ENCODE measurements at regions not wholly inside any gene's neighbourhood (a gene's known extent, or its start where the extent isn't known, plus 50 kb on each side); places are given as distances from the start of the nearest gene placed in this dataset.

DNA sequence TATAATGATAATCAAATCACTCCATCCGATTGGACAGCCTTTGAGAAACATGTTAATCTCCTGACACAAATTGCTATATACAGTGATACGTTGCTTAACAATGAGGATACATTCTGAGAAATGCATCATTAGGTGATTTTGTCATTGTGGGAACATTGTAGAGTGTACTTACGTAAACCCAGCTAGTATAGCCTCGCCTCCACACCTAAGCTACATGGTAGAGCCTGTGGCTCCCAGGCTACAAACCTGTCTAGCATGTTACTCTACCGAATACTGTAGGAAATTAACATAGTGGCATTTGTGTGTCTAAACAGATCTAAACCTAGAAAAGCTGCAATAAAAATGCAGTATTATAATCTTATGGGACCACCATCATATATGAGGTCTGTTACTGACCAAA, 128.6 kb upstream of the PWP1 start:
- H2AK5ac ChIP-seq (ENCODE audit: low read depth, low read length): no peak overlapping the region
- DNase-seq (ENCODE audit: low read depth in 1 of 2, low spot score in 2 of 2): no peak
- no peaks in the 10 kb centered on the region for H3K36me3 ChIP-seq (ENCODE audit: control insufficient read depth in 2 of 4, insufficient read depth in 4 of 4, low read length in 3 of 4)
- H3K4ac ChIP-seq (replicated peaks; ENCODE audit: insufficient read length, low read depth, low read length): no peak overlapping the region
- 0 out of 4 replicates have a peak, but pooled peaks cover 2 to 3% of the 10 kb centered on the region in 2 experiments for H3K9me3 ChIP-seq (ENCODE audit: insufficient read depth in 2 of 2, low read depth in 1 of 2, low read length in 1 of 2)
- H2BK15ac ChIP-seq (ENCODE audit: low read length): no peak overlapping the region
- H3K9ac ChIP-seq (replicated peaks in 1 of 4; ENCODE audit: extremely low read depth in 1 of 4, low read depth in 3 of 4, low read length in 3 of 4): no peak overlapping the region
- no peak overlapping the region for H2BK20ac ChIP-seq (ENCODE audit: low read length)
- no peak overlapping the region for H3K56ac ChIP-seq (replicated peaks; ENCODE audit: insufficient read length, low read depth, low read length)
- H3K27me3 ChIP-seq (replicated peaks in 1 of 4; ENCODE audit: control insufficient read depth in 3 of 4, extremely low read depth in 1 of 4, insufficient read depth in 3 of 4, low read length in 3 of 4): no peaks in the 10 kb centered on the region
- no peak overlapping the region for H4K91ac ChIP-seq (replicated peaks; ENCODE audit: insufficient read length, low read length)
- peaks cover 0 to 6% (median 2%) of the 10 kb centered on the region in 4 experiments; a peak in 3 of 7 replicates for H3K4me1 ChIP-seq (replicated peaks in 1 of 4; ENCODE audit: control insufficient read depth in 3 of 4, insufficient read depth in 4 of 4, low read length in 3 of 4)
- no peak overlapping the region for H3K18ac ChIP-seq (ENCODE audit: extremely low read depth, low read length)
- no peak overlapping the region for H2BK120ac ChIP-seq (replicated peaks; ENCODE audit: low read depth, low read length)
- WGBS, 2 experiments (ENCODE audit: extremely low coverage in 1 of 2, insufficient coverage in 1 of 2, insufficient read length in 1 of 2, insufficient replicate concordance in 2 of 2, low coverage in 1 of 2, low lambda C conversion rate in 2 of 2, missing lambda C conversion rate in 1 of 2): 86% methylated on average over 5 of the region's 5 CpGs; no CpG with 5 or more reads in 1 of the 2 experiments
- no peak overlapping the region for H4K8ac ChIP-seq (ENCODE audit: extremely low read depth, insufficient read depth, low read length)
- H3K79me1 ChIP-seq (ENCODE audit: low read depth, low read length): no peaks in the 10 kb centered on the region; the same call in 1 of the 2 replicates
- H3K4me3 ChIP-seq (ENCODE audit: extremely low read depth in 1 of 4, insufficient read depth in 2 of 4, low read depth in 3 of 4, low read length in 4 of 4): no peak overlapping the region
- no peak overlapping the region for H3K4me2 ChIP-seq (ENCODE audit: insufficient read depth in 1 of 2, low read depth in 2 of 2, low read length in 2 of 2)
- no peak for FAIRE-seq
- POLR2A ChIA-PET (ENCODE audit: partially characterized antibody): no interaction called here
- H3K14ac ChIP-seq (ENCODE audit: insufficient read length): no peak overlapping the region
- no peak overlapping the region for H3K27ac ChIP-seq (ENCODE audit: low read depth, low read length)
- no peak overlapping the region for H2BK5ac ChIP-seq (ENCODE audit: low read depth, low read length)
- H3K79me2 ChIP-seq (ENCODE audit: control insufficient read depth in 1 of 2, insufficient read depth in 2 of 2, low read length in 2 of 2): no peaks in the 10 kb centered on the region
- no peaks in the 10 kb centered on the region for H3K23me2 ChIP-seq (ENCODE audit: low read depth, low read length)
- H4K5ac ChIP-seq (ENCODE audit: insufficient read length, low read depth, low read length): no peak overlapping the region
- no peak overlapping the region for H2AFZ ChIP-seq (ENCODE audit: low read length)
- H3K23ac ChIP-seq (ENCODE audit: insufficient read length): no peak overlapping the region
- no peaks in the 10 kb centered on the region for H4K20me1 ChIP-seq (replicated peaks in 1 of 2; ENCODE audit: control insufficient read depth in 1 of 2, insufficient read depth in 2 of 2, low read length in 2 of 2)
- CTCF ChIA-PET (ENCODE audit: partially characterized antibody): interaction anchor here (0.8 to 1.9 kb wide), 12 partner anchors 9 to 425 kb away, joined by 3 to 6 read pairs (median 3); no protein-coding TSS in a partner anchor
- H2BK12ac ChIP-seq (ENCODE audit: low read depth, low read length): no peak overlapping the region
- TF ChIP-seq NANOG (IDR thresholded peaks at IDR 0.05; ENCODE audit: insufficient read depth, low read depth, low read length, poor library complexity, severe bottlenecking) (no peak), SRF (IDR thresholded peaks at IDR 0.05; ENCODE audit: low read depth, low read length) (no peak), BRCA1 (IDR thresholded peaks at IDR 0.05; ENCODE audit: low read depth, low read length) (no peak), JUND (IDR thresholded peaks at IDR 0.05; ENCODE audit: low read length) (no peak), CHD2 (IDR thresholded peaks at IDR 0.05; ENCODE audit: low read length) (no peak), RNF2 (IDR thresholded peaks at IDR 0.05; ENCODE audit: borderline replicate concordance, low read depth, low read length, missing control alignments, poor library complexity, severe bottlenecking) (no peak), CBX8 (IDR thresholded peaks at IDR 0.05; ENCODE audit: borderline replicate concordance, low read depth, low read length) (no peak), RXRA (IDR thresholded peaks at IDR 0.05; ENCODE audit: insufficient read depth, low read depth, low read length) (no peak), TBP (IDR thresholded peaks at IDR 0.05; ENCODE audit: low read depth, low read length) (no peak), NRF1 (IDR thresholded peaks at IDR 0.05; ENCODE audit: low read depth, low read length) (no peak)
- TF ChIP-seq, protein P1, sequence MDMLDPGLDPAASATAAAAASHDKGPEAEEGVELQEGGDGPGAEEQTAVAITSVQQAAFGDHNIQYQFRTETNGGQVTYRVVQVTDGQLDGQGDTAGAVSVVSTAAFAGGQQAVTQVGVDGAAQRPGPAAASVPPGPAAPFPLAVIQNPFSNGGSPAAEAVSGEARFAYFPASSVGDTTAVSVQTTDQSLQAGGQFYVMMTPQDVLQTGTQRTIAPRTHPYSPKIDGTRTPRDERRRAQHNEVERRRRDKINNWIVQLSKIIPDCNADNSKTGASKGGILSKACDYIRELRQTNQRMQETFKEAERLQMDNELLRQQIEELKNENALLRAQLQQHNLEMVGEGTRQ (IDR thresholded peaks at IDR 0.05; ENCODE audit: low read length): no peak
- TF ChIP-seq, protein P2, sequence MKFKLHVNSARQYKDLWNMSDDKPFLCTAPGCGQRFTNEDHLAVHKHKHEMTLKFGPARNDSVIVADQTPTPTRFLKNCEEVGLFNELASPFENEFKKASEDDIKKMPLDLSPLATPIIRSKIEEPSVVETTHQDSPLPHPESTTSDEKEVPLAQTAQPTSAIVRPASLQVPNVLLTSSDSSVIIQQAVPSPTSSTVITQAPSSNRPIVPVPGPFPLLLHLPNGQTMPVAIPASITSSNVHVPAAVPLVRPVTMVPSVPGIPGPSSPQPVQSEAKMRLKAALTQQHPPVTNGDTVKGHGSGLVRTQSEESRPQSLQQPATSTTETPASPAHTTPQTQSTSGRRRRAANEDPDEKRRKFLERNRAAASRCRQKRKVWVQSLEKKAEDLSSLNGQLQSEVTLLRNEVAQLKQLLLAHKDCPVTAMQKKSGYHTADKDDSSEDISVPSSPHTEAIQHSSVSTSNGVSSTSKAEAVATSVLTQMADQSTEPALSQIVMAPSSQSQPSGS (IDR thresholded peaks at IDR 0.05; ENCODE audit: low read length): no peak

Data from H1 (cell line).